ENCODE measurements at regions not wholly inside any gene's neighbourhood (a gene's known extent, or its start where the extent isn't known, plus 50 kb on each side); places are given as distances from the start of the nearest gene placed in this dataset.

- Histone ChIP-seq H3K27ac (no peak overlapping the region), H3K9me3 (no peaks in the 10 kb centered on the region), H3K4me3 (replicated peaks in 1 of 3) (no peak overlapping the region), H3K36me3 (no peaks in the 10 kb centered on the region), H3K4me1 (no peaks in the 10 kb centered on the region), H3K27me3 (no peaks in the 10 kb centered on the region)
- intact Hi-C loops (cut with DNase I) = no loop called here
- WGBS, 2 donors = 76 to 84% methylated on average over 3 of the region's 3 CpGs
- TF ChIP-seq CTCF (IDR thresholded peaks at IDR 0.05) (no peak), POLR2A (IDR thresholded peaks at IDR 0.05) (no peak)
- no peak for DNase-seq
These were observed 466.8 kb upstream of the TECRL start for GRCh38 chr4:64876021-64876420.

GRCh38 chr4:64870558-64870957 is 461.3 kb upstream of the TECRL start:
- no peak for TF ChIP-seq POLR2A (IDR thresholded peaks at IDR 0.05)
- TF ChIP-seq CTCF (IDR thresholded peaks at IDR 0.05) = no peak
- no peak for DNase-seq
- intact Hi-C loops (cut with DNase I) = no loop called here
- no peak overlapping the region for H3K27ac ChIP-seq
- WGBS, 2 donors = 62 to 65% methylated on average over 4 of the region's 4 CpGs
- no peaks in the 10 kb centered on the region for H3K36me3 ChIP-seq
- no peaks in the 10 kb centered on the region for H3K27me3 ChIP-seq
- H3K4me1 ChIP-seq = no peaks in the 10 kb centered on the region
- H3K4me3 ChIP-seq (replicated peaks in 1 of 3) = no peak overlapping the region
- H3K9me3 ChIP-seq = no peaks in the 10 kb centered on the region

- intact Hi-C loops (cut with DNase I) = no loop called here
- no peak overlapping the region for H3K27ac ChIP-seq
- H3K9me3 ChIP-seq = no peaks in the 10 kb centered on the region
- H3K27me3 ChIP-seq = no peaks in the 10 kb centered on the region
- no peak overlapping the region for H3K4me3 ChIP-seq (replicated peaks in 1 of 3)
- DNase-seq = no peak
- TF ChIP-seq CTCF (IDR thresholded peaks at IDR 0.05) (no peak), POLR2A (IDR thresholded peaks at IDR 0.05) (no peak)
- H3K4me1 ChIP-seq = no peaks in the 10 kb centered on the region
- no peaks in the 10 kb centered on the region for H3K36me3 ChIP-seq
- 62 to 71% methylated on average over 5 of the region's 5 CpGs for WGBS, 2 donors
These were observed 448.6 kb upstream of the TECRL start for GRCh38 chr4:64857815-64858214.

GRCh38 chr4:64857198-64857597 is 447.9 kb upstream of the TECRL start:
- Histone ChIP-seq H3K4me1 (no peaks in the 10 kb centered on the region), H3K9me3 (no peaks in the 10 kb centered on the region), H3K27ac (no peak overlapping the region), H3K27me3 (no peaks in the 10 kb centered on the region), H3K36me3 (no peaks in the 10 kb centered on the region), H3K4me3 (replicated peaks in 1 of 3) (no peak overlapping the region)
- DNase-seq = no peak
- intact Hi-C loops (cut with DNase I) = no loop called here
- TF ChIP-seq POLR2A (IDR thresholded peaks at IDR 0.05) (no peak), CTCF (IDR thresholded peaks at IDR 0.05) (no peak)
- 67 to 79% methylated on average over 1 of the region's 1 CpG for WGBS, 2 donors

GRCh38 chr4:64846417-64846816 is 437.2 kb upstream of the TECRL start:
- Histone ChIP-seq H3K9me3 (no peaks in the 10 kb centered on the region), H3K4me1 (no peaks in the 10 kb centered on the region), H3K4me3 (replicated peaks in 1 of 3) (no peak overlapping the region), H3K36me3 (no peaks in the 10 kb centered on the region), H3K27me3 (no peaks in the 10 kb centered on the region), H3K27ac (no peak overlapping the region)
- TF ChIP-seq POLR2A (IDR thresholded peaks at IDR 0.05) (no peak), CTCF (IDR thresholded peaks at IDR 0.05) (no peak)
- no peak for DNase-seq
- intact Hi-C loops (cut with DNase I) = no loop called here
